ENCODE measurements at regions not wholly inside any gene's neighbourhood (a gene's known extent, or its start where the extent isn't known, plus 50 kb on each side); places are given as distances from the start of the nearest gene placed in this dataset.

- no peak overlapping the region for H2AK5ac ChIP-seq (ENCODE audit: low read length)
- H3K27me3 ChIP-seq (ENCODE audit: insufficient read depth, low read length, poor library complexity), result no peaks in the 10 kb centered on the region
- H3K79me1 ChIP-seq (ENCODE audit: low read length), result no peaks in the 10 kb centered on the region
- no peaks in the 10 kb centered on the region for H3K4me1 ChIP-seq (ENCODE audit: control insufficient read depth, low read depth, low read length)
- H2BK15ac ChIP-seq (replicated peaks; ENCODE audit: low read depth), result no peak overlapping the region
- H3K4ac ChIP-seq (ENCODE audit: low read depth, low read length), result no peak overlapping the region
- no peak overlapping the region for H3K27ac ChIP-seq (ENCODE audit: low read depth, low read length)
- H3K79me2 ChIP-seq (ENCODE audit: control insufficient read depth, insufficient read depth, low read length), result no peaks in the 10 kb centered on the region
- no peak overlapping the region for H3K56ac ChIP-seq (ENCODE audit: low read length)
- no peak overlapping the region for H3K23ac ChIP-seq (ENCODE audit: low read length)
- H4K5ac ChIP-seq (ENCODE audit: low read length), result no peak overlapping the region
- H3K18ac ChIP-seq (ENCODE audit: low read length), result no peak overlapping the region
- H3K4me3 ChIP-seq (ENCODE audit: low read length), result no peak overlapping the region
- H3K9ac ChIP-seq (ENCODE audit: low read length), result no peak overlapping the region
- H3K36me3 ChIP-seq (ENCODE audit: control insufficient read depth, insufficient read depth, low read length), result no peaks in the 10 kb centered on the region
- no peak overlapping the region for H2BK5ac ChIP-seq (ENCODE audit: low read length)
- no CpG with 5 or more reads among the region's 4 CpGs for WGBS (ENCODE audit: extremely low coverage, insufficient coverage, low lambda C conversion rate)
- H2BK120ac ChIP-seq (ENCODE audit: low read depth, low read length), result no peak overlapping the region
- no peak overlapping the region for H3K4me2 ChIP-seq (ENCODE audit: low read length)
- H4K8ac ChIP-seq (ENCODE audit: low read depth, low read length), result no peak overlapping the region
- DNase-seq, result no peak
Measured at GRCh38 chr3:118425272-118425837, 609.3 kb downstream of the IGSF11 start.

- no CpG with 5 or more reads among the region's 2 CpGs for WGBS (ENCODE audit: extremely low coverage, insufficient coverage, low lambda C conversion rate)
- no peaks in the 10 kb centered on the region for H3K4me1 ChIP-seq (ENCODE audit: control insufficient read depth, low read depth, low read length)
- H3K79me2 ChIP-seq (ENCODE audit: control insufficient read depth, insufficient read depth, low read length), result no peaks in the 10 kb centered on the region
- no peak overlapping the region for H4K5ac ChIP-seq (ENCODE audit: low read length)
- no peaks in the 10 kb centered on the region for H3K36me3 ChIP-seq (ENCODE audit: control insufficient read depth, insufficient read depth, low read length)
- H3K23ac ChIP-seq (ENCODE audit: low read length), result no peak overlapping the region
- H2AK5ac ChIP-seq (ENCODE audit: low read length), result no peak overlapping the region
- no peaks in the 10 kb centered on the region for H3K79me1 ChIP-seq (ENCODE audit: low read length)
- no peak overlapping the region for H3K27ac ChIP-seq (ENCODE audit: low read depth, low read length)
- no peak overlapping the region for H4K8ac ChIP-seq (ENCODE audit: low read depth, low read length)
- no peak overlapping the region for H3K9ac ChIP-seq (ENCODE audit: low read length)
- no peak overlapping the region for H3K56ac ChIP-seq (ENCODE audit: low read length)
- H2BK15ac ChIP-seq (replicated peaks; ENCODE audit: low read depth), result no peak overlapping the region
- no peak overlapping the region for H3K4me2 ChIP-seq (ENCODE audit: low read length)
- H2BK120ac ChIP-seq (ENCODE audit: low read depth, low read length), result no peak overlapping the region
- no peaks in the 10 kb centered on the region for H3K27me3 ChIP-seq (ENCODE audit: insufficient read depth, low read length, poor library complexity)
- H3K4ac ChIP-seq (ENCODE audit: low read depth, low read length), result no peak overlapping the region
- H3K18ac ChIP-seq (ENCODE audit: low read length), result no peak overlapping the region
- no peak overlapping the region for H2BK5ac ChIP-seq (ENCODE audit: low read length)
- no peak overlapping the region for H3K4me3 ChIP-seq (ENCODE audit: low read length)
- no peak for DNase-seq
Measured at GRCh38 chr3:118433825-118434224, 600.8 kb downstream of the IGSF11 start.

GRCh38 chr3:118435851-118436350, 598.7 kb downstream of the IGSF11 start:
- Histone ChIP-seq H2BK120ac (ENCODE audit: low read depth, low read length) (no peak overlapping the region), H3K9ac (ENCODE audit: low read length) (no peak overlapping the region), H3K27ac (ENCODE audit: low read depth, low read length) (no peak overlapping the region), H3K56ac (ENCODE audit: low read length) (no peak overlapping the region), H2BK5ac (ENCODE audit: low read length) (no peak overlapping the region), H3K36me3 (ENCODE audit: control insufficient read depth, insufficient read depth, low read length) (no peaks in the 10 kb centered on the region), H4K5ac (ENCODE audit: low read length) (no peak overlapping the region), H3K4ac (ENCODE audit: low read depth, low read length) (no peak overlapping the region), H2BK15ac (replicated peaks; ENCODE audit: low read depth) (no peak overlapping the region), H3K4me1 (ENCODE audit: control insufficient read depth, low read depth, low read length) (no peaks in the 10 kb centered on the region), H3K79me1 (ENCODE audit: low read length) (no peaks in the 10 kb centered on the region), H2AK5ac (ENCODE audit: low read length) (no peak overlapping the region), H3K23ac (ENCODE audit: low read length) (no peak overlapping the region), H3K27me3 (ENCODE audit: insufficient read depth, low read length, poor library complexity) (no peaks in the 10 kb centered on the region), H3K4me3 (ENCODE audit: low read length) (no peak overlapping the region), H3K18ac (ENCODE audit: low read length) (no peak overlapping the region), H3K79me2 (ENCODE audit: control insufficient read depth, insufficient read depth, low read length) (no peaks in the 10 kb centered on the region), H4K8ac (ENCODE audit: low read depth, low read length) (no peak overlapping the region), H3K4me2 (ENCODE audit: low read length) (no peak overlapping the region)
- no CpG with 5 or more reads among the region's 1 CpG for WGBS (ENCODE audit: extremely low coverage, insufficient coverage, low lambda C conversion rate)
- DNase-seq, result no peak

GRCh38 chr3:118436697-118437262, 597.9 kb downstream of the IGSF11 start:
- H3K36me3 ChIP-seq (ENCODE audit: control insufficient read depth, insufficient read depth, low read length), result no peaks in the 10 kb centered on the region
- H2BK5ac ChIP-seq (ENCODE audit: low read length), result no peak overlapping the region
- H3K4me2 ChIP-seq (ENCODE audit: low read length), result no peak overlapping the region
- no peak overlapping the region for H2BK120ac ChIP-seq (ENCODE audit: low read depth, low read length)
- WGBS (ENCODE audit: extremely low coverage, insufficient coverage, low lambda C conversion rate), result no CpG with 5 or more reads among the region's 1 CpG
- no peaks in the 10 kb centered on the region for H3K79me2 ChIP-seq (ENCODE audit: control insufficient read depth, insufficient read depth, low read length)
- no peak overlapping the region for H3K27ac ChIP-seq (ENCODE audit: low read depth, low read length)
- H3K4me1 ChIP-seq (ENCODE audit: control insufficient read depth, low read depth, low read length), result no peaks in the 10 kb centered on the region
- DNase-seq, result peak; percentile 59
- no peak overlapping the region for H3K18ac ChIP-seq (ENCODE audit: low read length)
- H3K4ac ChIP-seq (ENCODE audit: low read depth, low read length), result no peak overlapping the region
- no peak overlapping the region for H3K56ac ChIP-seq (ENCODE audit: low read length)
- H3K9ac ChIP-seq (ENCODE audit: low read length), result no peak overlapping the region
- no peaks in the 10 kb centered on the region for H3K79me1 ChIP-seq (ENCODE audit: low read length)
- no peak overlapping the region for H2AK5ac ChIP-seq (ENCODE audit: low read length)
- H2BK15ac ChIP-seq (replicated peaks; ENCODE audit: low read depth), result no peak overlapping the region
- H4K8ac ChIP-seq (ENCODE audit: low read depth, low read length), result no peak overlapping the region
- no peak overlapping the region for H3K23ac ChIP-seq (ENCODE audit: low read length)
- no peaks in the 10 kb centered on the region for H3K27me3 ChIP-seq (ENCODE audit: insufficient read depth, low read length, poor library complexity)
- H3K4me3 ChIP-seq (ENCODE audit: low read length), result no peak overlapping the region
- no peak overlapping the region for H4K5ac ChIP-seq (ENCODE audit: low read length)

GRCh38 chr3:118445036-118445435, 589.6 kb downstream of the IGSF11 start:
- H2BK5ac ChIP-seq (ENCODE audit: low read length), result no peak overlapping the region
- H3K56ac ChIP-seq (ENCODE audit: low read length), result no peak overlapping the region
- H3K36me3 ChIP-seq (ENCODE audit: control insufficient read depth, insufficient read depth, low read length), result no peaks in the 10 kb centered on the region
- WGBS (ENCODE audit: extremely low coverage, insufficient coverage, low lambda C conversion rate), result no CpG with 5 or more reads among the region's 6 CpGs
- H2BK120ac ChIP-seq (ENCODE audit: low read depth, low read length), result no peak overlapping the region
- H3K4me3 ChIP-seq (ENCODE audit: low read length), result no peak overlapping the region
- no peak overlapping the region for H3K23ac ChIP-seq (ENCODE audit: low read length)
- no peak for DNase-seq
- H3K18ac ChIP-seq (ENCODE audit: low read length), result no peak overlapping the region
- H2AK5ac ChIP-seq (ENCODE audit: low read length), result no peak overlapping the region
- no peak overlapping the region for H3K4me2 ChIP-seq (ENCODE audit: low read length)
- no peak overlapping the region for H4K8ac ChIP-seq (ENCODE audit: low read depth, low read length)
- H2BK15ac ChIP-seq (replicated peaks; ENCODE audit: low read depth), result no peak overlapping the region
- no peaks in the 10 kb centered on the region for H3K79me2 ChIP-seq (ENCODE audit: control insufficient read depth, insufficient read depth, low read length)
- no peak overlapping the region for H3K4ac ChIP-seq (ENCODE audit: low read depth, low read length)
- no peaks in the 10 kb centered on the region for H3K79me1 ChIP-seq (ENCODE audit: low read length)
- no peaks in the 10 kb centered on the region for H3K27me3 ChIP-seq (ENCODE audit: insufficient read depth, low read length, poor library complexity)
- no peak overlapping the region for H3K9ac ChIP-seq (ENCODE audit: low read length)
- H3K27ac ChIP-seq (ENCODE audit: low read depth, low read length), result no peak overlapping the region
- no peaks in the 10 kb centered on the region for H3K4me1 ChIP-seq (ENCODE audit: control insufficient read depth, low read depth, low read length)
- no peak overlapping the region for H4K5ac ChIP-seq (ENCODE audit: low read length)

GRCh38 chr3:118447339-118447738, 587.3 kb downstream of the IGSF11 start:
- Histone ChIP-seq H3K56ac (ENCODE audit: low read length) (no peak overlapping the region), H3K9ac (ENCODE audit: low read length) (no peak overlapping the region), H4K5ac (ENCODE audit: low read length) (no peak overlapping the region), H3K4me2 (ENCODE audit: low read length) (no peak overlapping the region), H2AK5ac (ENCODE audit: low read length) (no peak overlapping the region), H3K4me3 (ENCODE audit: low read length) (no peak overlapping the region), H4K8ac (ENCODE audit: low read depth, low read length) (no peak overlapping the region), H3K79me1 (ENCODE audit: low read length) (no peaks in the 10 kb centered on the region), H3K18ac (ENCODE audit: low read length) (no peak overlapping the region), H3K23ac (ENCODE audit: low read length) (no peak overlapping the region), H2BK120ac (ENCODE audit: low read depth, low read length) (no peak overlapping the region), H3K4ac (ENCODE audit: low read depth, low read length) (no peak overlapping the region), H2BK5ac (ENCODE audit: low read length) (no peak overlapping the region), H3K4me1 (ENCODE audit: control insufficient read depth, low read depth, low read length) (no peaks in the 10 kb centered on the region), H3K27ac (ENCODE audit: low read depth, low read length) (no peak overlapping the region), H3K79me2 (ENCODE audit: control insufficient read depth, insufficient read depth, low read length) (no peaks in the 10 kb centered on the region), H2BK15ac (replicated peaks; ENCODE audit: low read depth) (no peak overlapping the region), H3K27me3 (ENCODE audit: insufficient read depth, low read length, poor library complexity) (no peaks in the 10 kb centered on the region), H3K36me3 (ENCODE audit: control insufficient read depth, insufficient read depth, low read length) (no peaks in the 10 kb centered on the region)
- DNase-seq, result no peak

Measured in mesendoderm (in vitro differentiated cells).